ENCODE measurements at regions not wholly inside any gene's neighbourhood (a gene's known extent, or its start where the extent isn't known, plus 50 kb on each side); places are given as distances from the start of the nearest gene placed in this dataset.

DNA sequence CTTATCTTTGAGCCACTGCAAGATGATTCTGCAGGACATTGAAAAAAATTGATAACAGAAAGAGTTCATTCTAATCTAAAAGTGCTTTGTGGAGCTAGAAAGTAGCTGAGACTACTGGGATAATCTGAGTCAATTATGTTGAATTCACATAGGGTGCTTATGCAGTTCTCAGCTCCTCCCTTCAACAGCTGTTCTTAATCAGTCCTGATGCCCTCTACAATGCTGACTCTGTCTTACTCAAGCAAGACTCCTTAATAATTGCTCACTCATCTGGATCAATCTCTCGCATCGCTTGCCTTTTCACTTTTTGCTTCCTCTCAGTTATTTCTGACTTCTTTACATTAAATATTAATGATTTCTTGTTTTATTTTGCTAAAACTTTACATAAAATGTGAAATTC is 182.1 kb downstream of the PCDH17 start:
- TF ChIP-seq, protein P1, sequence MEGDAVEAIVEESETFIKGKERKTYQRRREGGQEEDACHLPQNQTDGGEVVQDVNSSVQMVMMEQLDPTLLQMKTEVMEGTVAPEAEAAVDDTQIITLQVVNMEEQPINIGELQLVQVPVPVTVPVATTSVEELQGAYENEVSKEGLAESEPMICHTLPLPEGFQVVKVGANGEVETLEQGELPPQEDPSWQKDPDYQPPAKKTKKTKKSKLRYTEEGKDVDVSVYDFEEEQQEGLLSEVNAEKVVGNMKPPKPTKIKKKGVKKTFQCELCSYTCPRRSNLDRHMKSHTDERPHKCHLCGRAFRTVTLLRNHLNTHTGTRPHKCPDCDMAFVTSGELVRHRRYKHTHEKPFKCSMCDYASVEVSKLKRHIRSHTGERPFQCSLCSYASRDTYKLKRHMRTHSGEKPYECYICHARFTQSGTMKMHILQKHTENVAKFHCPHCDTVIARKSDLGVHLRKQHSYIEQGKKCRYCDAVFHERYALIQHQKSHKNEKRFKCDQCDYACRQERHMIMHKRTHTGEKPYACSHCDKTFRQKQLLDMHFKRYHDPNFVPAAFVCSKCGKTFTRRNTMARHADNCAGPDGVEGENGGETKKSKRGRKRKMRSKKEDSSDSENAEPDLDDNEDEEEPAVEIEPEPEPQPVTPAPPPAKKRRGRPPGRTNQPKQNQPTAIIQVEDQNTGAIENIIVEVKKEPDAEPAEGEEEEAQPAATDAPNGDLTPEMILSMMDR (IDR thresholded peaks at IDR 0.05), result no peak
- TF ChIP-seq EP300 (IDR thresholded peaks at IDR 0.05), result no peak

All from gastroesophageal sphincter (tissue), 3 donors.